Stimulated activated CD4-positive, alpha-beta T cell treated with anti-CD3 and anti-CD28 coated beads, Interleukin-2, amount 100 ng/mL, for 24 hours (primary cell): ENCODE measurements at regions not wholly inside any gene's neighbourhood (a gene's known extent, or its start where the extent isn't known, plus 50 kb on each side); places are given as distances from the start of the nearest gene placed in this dataset.

Experiments
- DNase-seq, 2 donors: peaks; one replicate each; pipeline ENCODE4 v3.0.0-alpha.2; 2020

DNA sequence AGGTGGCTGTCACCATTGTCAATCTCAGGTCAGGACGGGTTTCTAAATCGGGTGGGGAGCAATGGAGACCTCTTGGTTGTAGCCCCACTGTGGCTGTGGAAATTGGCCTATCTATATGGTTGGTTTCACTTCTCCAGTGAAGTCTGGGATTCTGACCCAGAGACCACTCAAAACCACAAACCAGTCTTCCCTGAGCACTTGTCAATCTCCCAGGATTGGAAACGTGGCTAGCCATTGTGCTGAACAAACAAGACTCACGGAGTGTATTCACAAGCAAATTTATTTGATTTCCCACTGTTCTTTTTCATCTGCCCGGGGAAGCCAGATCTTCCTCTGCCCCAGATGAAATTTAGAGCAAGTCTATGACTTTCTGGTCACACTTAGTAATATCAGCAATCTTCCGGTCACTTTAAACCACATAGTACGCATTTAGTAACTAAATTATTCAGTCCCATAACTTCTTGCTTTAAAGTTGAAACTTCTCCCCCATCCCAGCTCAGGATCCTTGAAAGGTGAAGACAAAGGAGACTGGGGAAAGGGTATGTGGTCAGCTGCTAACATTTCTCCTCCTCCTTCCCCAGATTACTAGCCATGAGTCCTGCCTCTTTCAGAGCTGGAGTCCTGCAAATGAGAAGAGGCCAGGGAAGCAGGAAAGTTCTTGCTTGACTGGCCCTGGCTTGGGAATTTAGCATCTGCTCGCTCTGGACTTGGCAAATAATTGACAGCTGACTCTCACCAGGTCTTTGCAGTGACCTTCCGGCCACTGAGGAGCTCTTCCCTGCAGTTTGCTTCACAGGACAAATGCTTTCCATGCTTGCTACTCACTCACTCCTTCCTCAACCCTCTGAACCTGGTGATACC, 123.2 kb upstream of the MAX start:
- no peak for DNase-seq

DNA sequence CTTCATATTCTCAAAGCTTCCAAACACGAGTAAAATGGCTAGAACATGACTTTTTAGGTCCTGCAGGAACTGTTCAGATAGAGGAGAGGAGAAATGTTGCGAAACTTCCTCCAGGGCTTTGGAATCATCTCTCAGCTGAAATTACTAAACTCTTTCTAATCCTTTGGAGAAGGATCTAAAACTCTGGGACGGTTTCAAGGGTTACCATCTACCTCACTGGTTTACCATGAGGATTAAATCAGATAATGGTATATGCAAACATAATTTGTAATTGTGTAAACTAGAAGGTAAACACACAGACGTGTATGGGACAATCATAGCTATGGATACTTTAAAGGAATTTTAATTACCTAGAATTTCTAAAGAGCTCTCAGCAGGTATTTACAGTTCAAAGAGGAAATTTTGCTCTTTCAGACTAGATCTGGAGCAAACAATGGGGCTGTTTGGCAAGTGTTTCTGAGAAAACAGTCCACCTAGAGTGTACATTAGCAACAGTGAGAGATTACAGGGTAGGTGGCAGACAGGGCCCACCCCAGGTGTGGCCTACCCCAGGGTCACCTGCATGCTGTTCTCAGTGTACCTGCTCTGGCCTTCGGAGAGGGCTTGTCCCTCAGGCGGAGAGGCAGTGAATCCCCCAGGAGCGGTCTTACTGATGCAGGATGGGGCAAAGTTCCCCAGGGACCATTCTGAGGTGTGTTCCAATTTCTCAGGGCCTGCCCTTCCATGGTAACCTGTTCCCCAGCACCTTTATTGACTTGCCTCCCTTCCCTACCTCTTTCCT, 124.7 kb upstream of the MAX start:
- no peak for DNase-seq

DNA sequence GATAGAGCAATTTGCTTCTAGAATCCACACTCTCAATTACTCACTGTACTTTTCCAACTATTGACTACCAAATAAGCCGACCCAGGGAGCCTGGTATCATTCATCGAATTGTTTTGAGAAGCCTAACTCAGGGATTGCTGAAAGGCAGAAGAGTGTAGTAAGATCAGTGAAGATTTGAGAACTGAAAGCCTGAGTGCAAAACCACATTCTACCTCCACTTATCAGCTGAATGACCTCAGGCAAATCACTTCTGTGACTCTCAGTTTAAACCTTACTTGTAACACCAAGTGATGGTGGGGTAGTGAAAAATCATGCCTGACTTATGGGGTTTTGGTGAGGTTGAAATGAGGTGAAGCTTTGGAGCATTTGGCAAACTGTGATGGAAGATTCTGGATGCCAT, 126.1 kb upstream of the MAX start:
- no peak for DNase-seq

GRCh38 chr14:65228956-65229747, 126.8 kb upstream of the MAX start:
- DNase-seq: no peak

GRCh38 chr14:65229748-65230728, 127.7 kb upstream of the MAX start:
- DNase-seq: peak; percentile 41 to 46

- no peak for DNase-seq
Observed at GRCh38 chr14:65231286-65231980, 129.1 kb upstream of the MAX start.

GRCh38 chr14:65234752-65235361, 132.5 kb upstream of the MAX start:
- no peak for DNase-seq

- DNase-seq: no peak
Observed at GRCh38 chr14:65237023-65237814, 134.9 kb upstream of the MAX start.

DNA sequence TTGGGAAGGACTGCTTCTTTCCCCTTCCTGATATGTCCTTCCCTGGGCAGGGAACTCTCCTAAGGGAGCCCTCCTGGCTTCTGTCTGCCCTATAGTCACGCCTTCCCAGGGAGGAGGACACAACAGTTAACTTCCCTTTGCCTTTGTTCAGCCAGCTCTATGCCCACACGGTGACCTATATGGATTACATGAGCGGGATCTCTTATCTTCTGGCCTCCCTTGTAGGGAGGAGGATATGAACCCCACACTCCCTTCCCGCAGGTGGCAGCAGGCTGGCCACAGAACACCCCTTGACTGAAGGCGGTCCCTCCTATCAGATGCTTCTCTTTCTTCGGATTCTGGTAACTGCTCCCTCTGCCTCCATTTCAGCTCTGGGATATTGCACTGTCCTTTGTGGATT, 135.6 kb upstream of the MAX start:
- no peak for DNase-seq

GRCh38 chr14:65238456-65238855, 136.1 kb upstream of the MAX start:
- DNase-seq: no peak

- DNase-seq: no peak
Observed at GRCh38 chr14:65239143-65239937, 137.0 kb upstream of the MAX start.

DNA sequence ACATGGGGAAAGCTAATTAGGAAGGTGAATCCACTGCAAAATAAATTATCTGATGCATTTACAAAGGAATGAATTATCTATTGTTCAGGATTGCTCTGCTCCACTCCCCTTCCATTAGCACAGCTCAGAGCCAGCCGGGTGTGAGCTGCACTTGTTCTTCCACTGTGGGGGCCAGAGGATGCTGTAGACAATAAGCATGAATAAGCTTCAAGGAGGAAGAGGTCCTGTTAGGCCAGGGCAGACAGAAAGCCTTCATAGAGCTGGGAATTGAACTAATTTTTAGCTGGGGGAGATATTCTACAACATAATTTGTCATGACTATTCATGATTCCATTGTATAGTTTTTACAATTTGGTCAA, 137.6 kb upstream of the MAX start:
- DNase-seq: no peak

DNA sequence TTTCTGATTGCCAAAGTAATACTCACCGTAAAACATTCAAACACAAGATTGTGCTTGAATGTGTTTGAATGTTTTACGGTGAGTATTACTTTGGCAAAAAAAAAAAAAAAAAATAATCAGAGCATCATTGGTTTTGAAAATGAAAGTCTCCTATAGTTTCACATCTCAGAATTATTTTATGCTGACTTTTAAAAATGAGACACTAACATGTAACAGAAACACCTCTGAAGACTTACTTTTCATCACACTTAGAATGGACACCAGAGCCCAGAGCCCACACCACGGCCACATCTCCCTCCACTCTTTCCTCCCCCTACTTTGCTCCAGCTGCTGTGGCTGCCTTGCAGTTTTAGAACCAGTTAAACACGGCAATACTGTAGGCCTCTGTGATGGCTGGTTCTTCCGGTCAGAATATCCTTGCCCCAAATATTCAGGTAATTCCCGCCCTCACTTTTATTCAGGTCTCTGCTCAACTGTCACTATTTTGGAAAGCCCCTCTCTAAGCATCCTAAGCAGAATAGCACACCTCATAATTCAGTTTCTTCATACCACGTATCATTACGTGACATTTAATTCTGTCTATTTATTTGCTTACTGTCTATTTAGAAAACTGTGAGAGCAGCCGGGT, 138.9 kb upstream of the MAX start:
- no peak for DNase-seq

DNA sequence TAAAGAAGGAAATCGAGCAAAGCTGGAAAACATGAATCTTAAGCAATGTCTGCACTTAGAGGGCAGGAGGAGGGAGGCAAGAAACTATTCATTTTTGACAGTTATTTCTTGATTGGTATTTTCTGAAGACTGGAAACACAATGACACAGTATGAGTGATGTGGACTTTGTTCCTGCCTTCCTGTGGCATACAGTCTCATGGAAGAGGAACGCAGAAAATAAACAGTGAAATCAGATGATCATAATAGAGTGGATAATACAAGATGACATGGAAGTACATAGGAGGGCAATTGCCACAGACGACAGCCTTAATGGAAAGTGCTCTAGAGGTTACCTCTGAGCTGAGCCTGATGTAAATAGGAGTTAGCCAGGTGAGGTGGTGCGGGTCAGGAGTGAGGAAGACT, 140.4 kb upstream of the MAX start:
- DNase-seq: no peak

DNA sequence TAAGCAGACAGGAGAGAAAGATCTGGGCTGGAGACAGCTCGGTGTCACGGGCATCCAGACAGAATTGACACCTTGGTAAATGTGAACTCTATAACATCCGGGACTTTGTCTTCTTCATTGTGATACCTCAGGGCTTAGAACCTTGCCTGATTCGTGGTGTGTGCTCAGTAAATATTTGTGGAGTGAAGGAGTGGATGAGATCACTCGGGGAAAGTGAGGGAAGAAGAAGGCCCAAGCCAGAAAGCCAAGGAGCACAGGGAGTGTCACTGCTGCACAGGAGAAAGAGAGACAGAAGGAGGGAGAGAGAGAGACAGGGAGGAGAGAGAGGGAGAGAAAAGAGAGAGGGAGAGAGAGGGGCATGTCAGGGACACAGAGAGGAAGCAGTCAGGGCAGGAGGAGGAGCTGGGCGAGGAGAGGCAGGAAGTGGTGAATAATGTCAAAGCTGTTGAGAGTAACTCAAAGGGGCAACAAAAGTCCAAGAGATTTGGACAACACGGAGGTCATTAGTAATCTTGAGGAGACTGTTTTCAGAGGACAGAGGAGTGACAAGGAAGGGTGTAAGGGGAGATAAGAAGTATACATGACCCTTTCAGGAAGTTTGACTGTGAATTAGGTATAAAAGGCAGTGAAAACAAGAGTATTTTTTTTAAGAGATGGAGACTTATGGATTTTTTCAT, 141.6 kb upstream of the MAX start:
- peak in 1 of 2 donors; percentile 13 for DNase-seq

DNA sequence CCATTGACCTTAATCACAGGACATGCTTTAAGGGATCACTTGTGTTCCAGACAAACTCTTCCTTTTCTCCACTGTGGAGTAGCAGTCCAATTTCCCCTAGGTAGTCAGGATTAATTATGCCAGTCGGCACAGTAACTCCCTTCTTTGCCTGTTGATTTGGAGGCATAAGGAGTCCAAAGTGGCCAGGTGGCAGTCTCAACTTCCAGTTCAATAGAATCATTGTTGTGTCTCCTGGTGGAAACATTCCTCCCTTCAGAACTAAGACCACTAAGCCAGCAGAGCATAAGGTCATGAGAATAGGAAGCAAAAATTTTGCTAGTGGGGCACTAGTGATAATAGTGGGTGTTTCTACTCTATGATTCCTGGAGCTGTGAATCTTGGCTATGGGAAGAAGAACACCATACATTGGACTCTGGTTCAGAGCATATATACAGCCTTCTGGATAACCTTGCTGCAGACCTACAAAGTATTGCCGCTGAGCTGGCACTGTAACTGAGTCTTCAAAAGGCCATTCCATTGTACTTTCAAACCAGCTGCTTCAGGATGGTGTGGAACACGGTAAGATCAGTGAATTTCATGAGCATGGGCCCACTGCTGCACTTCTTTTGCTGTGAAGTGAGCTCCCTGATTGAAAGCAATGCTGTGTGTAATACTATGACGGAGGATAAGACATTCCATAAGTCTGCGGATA, 147.3 kb upstream of the MAX start:
- DNase-seq: no peak

GRCh38 chr14:65250162-65250495, 147.8 kb upstream of the MAX start:
- no peak for DNase-seq

DNA sequence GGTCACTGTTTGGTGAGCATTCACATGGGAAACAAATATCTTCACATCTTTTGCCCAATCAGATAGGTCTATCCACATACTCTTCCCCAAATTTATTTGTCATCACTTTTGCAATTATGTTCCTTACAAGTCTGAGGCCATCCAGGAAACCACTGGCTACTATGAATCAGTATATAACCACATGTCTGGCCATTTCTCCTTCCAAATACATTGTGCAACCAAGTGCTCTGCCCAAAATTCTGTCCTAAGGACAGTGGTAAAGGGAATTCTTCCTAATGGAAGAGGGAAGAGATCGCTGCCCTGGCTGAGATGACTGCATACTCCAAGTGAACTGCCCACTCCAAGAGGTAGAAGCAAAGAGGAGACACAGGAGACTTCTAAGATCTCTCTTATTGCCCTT, 148.9 kb upstream of the MAX start:
- no peak for DNase-seq
